ACHN (cell line): ENCODE measurements at regions not wholly inside any gene's neighbourhood (a gene's known extent, or its start where the extent isn't known, plus 50 kb on each side); places are given as distances from the start of the nearest gene placed in this dataset.
"Not testable (repeated sequence)": the region's sequence is repeated elsewhere in the genome, so short reads cannot be mapped to it uniquely, and the experiment has no call there.

ENCODE experiments used
- DNase-seq: peaks from one replicate; pipeline ENCODE4 v3.0.0-alpha.2; 2015
- in situ Hi-C: cut with HindIII; loops from 2 replicates; pipeline ENCODE4 v1.10.0; 2017; ENCODE audit warnings: low sequenced_read_pairs, low pct_ligation_motif_present, low pct_unique_long_range_greater_than_20kb

DNA sequence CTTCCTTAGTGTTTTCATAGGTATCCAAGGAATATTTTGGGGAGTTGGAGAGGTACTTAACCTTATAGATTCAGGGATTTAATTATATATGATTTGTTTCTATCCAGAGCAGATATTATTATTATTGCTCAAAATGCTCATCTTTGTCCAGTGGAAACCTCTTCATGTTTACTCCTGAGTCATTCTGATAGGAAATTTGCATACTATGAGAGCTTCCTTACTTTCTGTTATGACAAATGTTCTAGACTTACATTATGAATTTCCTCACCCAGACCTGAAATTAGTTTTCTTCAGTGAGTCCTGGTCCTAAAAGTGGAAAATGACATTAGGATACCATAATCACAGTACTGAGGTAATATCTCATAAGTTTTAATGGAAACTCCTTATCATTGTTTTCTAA lies 57.5 kb upstream of the PLPPR5 start:
- in situ Hi-C loops, result no loop called here
- no peak for DNase-seq

DNA sequence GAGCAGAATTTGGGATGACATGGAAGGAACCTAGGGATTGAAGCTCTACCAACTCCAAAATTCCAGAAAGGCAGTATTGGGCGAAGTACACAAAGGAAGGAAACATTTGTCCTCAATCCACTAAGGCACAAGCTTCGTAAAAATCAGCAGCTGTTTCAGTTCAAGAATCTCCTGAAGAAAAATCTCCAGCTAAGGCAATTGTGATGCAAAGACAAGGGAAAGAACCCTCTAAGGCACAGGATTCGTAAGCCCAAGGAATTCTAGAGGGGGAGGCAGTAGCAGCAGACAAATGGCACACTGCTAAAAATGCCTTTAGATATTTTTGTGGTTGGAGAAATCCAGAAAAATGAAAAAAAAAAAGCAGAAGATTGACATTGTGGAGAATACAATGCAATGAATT lies 64.5 kb upstream of the PLPPR5 start:
- no peak for DNase-seq
- in situ Hi-C loops, result no loop called here

GRCh38 chr1:99078529-99078928 lies 73.9 kb upstream of the PLPPR5 start:
- DNase-seq, in situ Hi-C loops: not testable (repeated sequence)

GRCh38 chr1:99082366-99082765 lies 77.7 kb upstream of the PLPPR5 start:
- in situ Hi-C loops, result no loop called here
- no peak for DNase-seq

DNA sequence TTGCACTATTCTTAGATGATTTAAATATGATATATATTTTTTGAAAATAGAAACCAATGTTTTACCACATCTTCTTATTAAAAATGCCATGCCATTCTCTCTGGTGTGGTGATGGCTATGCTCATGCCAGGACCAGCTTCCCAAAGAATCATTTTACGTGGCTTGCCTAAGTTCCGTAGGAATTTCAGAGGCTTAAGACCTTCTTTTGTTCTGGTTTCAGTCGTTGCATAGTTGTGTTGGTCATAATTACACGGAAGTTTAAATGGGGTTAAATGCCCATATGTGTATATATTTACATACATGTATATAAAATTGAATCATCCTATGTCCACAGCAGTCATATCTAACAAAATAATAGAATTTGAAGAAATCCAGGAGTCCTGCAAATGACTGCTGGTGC lies 78.7 kb upstream of the PLPPR5 start:
- in situ Hi-C loops, result no loop called here

DNA sequence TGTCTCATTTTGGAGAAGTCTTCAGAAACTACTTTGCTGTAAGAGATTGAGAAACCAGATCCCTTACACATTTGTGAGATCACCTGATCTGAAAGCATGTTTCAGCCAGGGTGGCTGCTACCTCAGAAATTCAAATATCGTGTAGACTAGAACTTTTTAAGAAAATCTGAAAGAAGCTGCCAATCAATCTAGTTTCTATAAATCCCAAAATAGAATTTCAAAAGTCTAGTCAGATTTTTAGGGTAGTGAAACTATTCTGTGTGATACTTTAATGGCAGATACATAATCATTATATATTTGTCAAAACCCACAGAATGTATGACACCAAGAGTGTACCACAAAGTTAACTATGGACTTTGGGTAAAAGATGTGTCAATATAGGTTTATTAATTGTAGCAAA lies 79.9 kb upstream of the PLPPR5 start:
- in situ Hi-C loops, result no loop called here
- DNase-seq, result no peak

More for the DNA sequence above, 78.7 kb upstream of the PLPPR5 start:
- DNase-seq, result no peak

- in situ Hi-C loops, result no loop called here
- no peak for DNase-seq
Observed at GRCh38 chr1:99086057-99086456, 81.4 kb upstream of the PLPPR5 start.

DNA sequence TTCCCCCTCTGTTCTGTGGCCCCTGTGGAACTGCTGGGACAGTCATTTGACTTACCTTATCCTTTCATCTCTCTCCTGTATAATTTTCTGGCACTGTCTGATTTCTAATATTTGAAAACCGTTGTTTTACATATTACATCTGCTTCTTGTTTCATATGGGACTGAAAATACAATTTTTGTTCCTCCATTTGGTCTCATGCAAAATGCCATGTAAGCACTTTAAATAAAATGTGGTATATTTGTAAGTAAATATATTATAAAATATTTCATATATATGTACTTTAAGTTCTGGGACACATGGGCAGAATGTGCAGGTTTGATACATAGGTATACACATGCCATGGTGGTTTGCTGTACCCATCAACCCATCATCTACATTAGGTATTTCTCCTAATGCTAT lies 93.9 kb upstream of the PLPPR5 start:
- no peak for DNase-seq
- in situ Hi-C loops, result no loop called here

DNA sequence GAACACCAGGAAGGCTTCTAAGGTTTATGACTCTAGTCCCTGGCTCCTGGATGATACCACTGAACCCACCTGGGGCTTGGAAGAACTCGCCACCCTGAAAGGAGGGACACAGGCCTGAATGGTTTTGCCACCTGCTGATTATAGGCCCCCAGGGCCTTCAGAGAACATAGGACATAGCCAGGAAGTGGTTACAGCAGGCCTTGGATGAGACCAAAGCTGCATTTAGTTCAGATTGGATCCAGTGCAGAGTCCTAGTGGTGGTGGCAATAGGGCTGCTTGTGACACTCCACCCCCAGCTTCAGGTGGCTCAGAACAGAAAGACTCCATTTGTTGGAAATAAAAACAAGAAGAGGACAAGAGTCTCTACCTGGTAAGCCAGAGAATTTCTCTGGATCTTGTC lies 101.6 kb upstream of the PLPPR5 start:
- in situ Hi-C loops, result no loop called here
- DNase-seq, result no peak

GRCh38 chr1:99107680-99108079 lies 103.0 kb upstream of the PLPPR5 start:
- in situ Hi-C loops, result no loop called here
- no peak for DNase-seq

- DNase-seq, result no peak
- in situ Hi-C loops, result no loop called here
Observed at GRCh38 chr1:99110140-99111041, 105.7 kb upstream of the PLPPR5 start.

DNA sequence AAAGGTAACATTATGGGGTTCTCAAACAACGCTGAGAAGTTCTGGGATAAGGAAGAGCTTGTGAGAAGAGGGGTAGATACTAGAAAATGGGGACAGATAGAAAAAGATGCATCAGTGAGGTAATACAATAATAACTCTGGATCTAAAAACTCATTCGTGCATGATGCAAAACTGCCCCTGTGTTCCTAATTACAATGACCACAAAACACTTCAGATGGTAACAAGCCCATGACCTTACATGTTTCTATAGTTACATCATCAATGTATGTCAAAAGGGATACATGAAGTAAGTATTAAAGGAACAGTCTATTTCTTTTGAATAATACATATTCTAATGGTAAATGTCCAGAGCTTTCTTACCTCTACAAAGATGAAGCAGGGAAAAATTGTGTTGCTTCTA lies 110.6 kb upstream of the PLPPR5 start:
- DNase-seq, result no peak
- in situ Hi-C loops, result no loop called here

GRCh38 chr1:99119188-99119587 lies 114.5 kb upstream of the PLPPR5 start:
- in situ Hi-C loops, result no loop called here
- DNase-seq, result no peak

DNA sequence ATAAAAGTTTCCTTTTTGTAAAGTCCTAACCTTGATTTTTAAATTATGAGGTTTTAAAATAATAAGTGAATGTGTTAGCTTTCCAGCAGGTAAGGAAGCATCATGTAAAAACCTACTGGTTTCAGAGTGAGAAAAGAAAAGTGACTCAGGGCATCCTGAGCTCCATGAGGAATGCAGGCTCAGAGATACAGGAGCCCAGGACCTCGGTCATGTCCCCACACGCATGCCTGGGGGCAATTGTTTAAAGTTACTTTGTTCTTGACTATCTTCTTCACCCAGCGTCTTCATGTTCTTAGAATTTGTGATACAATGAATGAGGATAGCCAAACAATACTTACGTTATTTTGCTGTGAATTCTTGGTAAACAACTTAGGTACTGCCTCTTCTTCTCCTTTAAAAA lies 117.4 kb upstream of the PLPPR5 start:
- in situ Hi-C loops, result no loop called here
- no peak for DNase-seq

GRCh38 chr1:99123936-99124335 lies 119.3 kb upstream of the PLPPR5 start:
- in situ Hi-C loops, result no loop called here
- no peak for DNase-seq

- no peak for DNase-seq
- in situ Hi-C loops, result no loop called here
Observed at GRCh38 chr1:99131546-99131945, 126.9 kb upstream of the PLPPR5 start.

- in situ Hi-C loops, result no loop called here
- DNase-seq, result no peak
Observed at GRCh38 chr1:99133756-99134500, 129.3 kb upstream of the PLPPR5 start.

GRCh38 chr1:99137554-99138206 lies 126.6 kb upstream of the PLPPR4 start:
- in situ Hi-C loops, result no loop called here
- no peak for DNase-seq

- no peak for DNase-seq
- in situ Hi-C loops, result no loop called here
Observed at GRCh38 chr1:99139876-99140275, 124.4 kb upstream of the PLPPR4 start.
